SK-N-SH (cell line): ENCODE measurements at regions not wholly inside any gene's neighbourhood (a gene's known extent, or its start where the extent isn't known, plus 50 kb on each side); places are given as distances from the start of the nearest gene placed in this dataset.

Experiments
- CTCF ChIA-PET: fragments of 300-600, 350-600 bp; formaldehyde crosslinking; extraction: SDS; loops from one replicate; lab custom pipeline; 2021; lab: Yijun Ruan, JAX
- POLR2A ChIA-PET: fragments of 350-600 bp; sonication (Branson Sonifier 250); formaldehyde crosslinking; extraction: SDS; loops from one replicate; lab custom pipeline; 2020; ENCODE audit warnings: antibody characterized with exemption, inconsistent platforms; lab: Yijun Ruan, JAX
- DNase-seq: peaks from one replicate; pipeline ENCODE4 v3.0.0; 2012
- H2AFZ ChIP-seq: fragments of 200-600 bp; sonication (generic); 2 replicates; pipeline ENCODE4 v1.8.1; 2016; ENCODE audit warnings: antibody characterized with exemption, mild to moderate bottlenecking, low read depth
- H3F3A ChIP-seq: fragments of 200-600 bp; sonication (generic); replicated peaks from 2 replicates; pipeline ENCODE3; 2016; ENCODE audit warnings: antibody characterized with exemption, mild to moderate bottlenecking; ENCODE audit not compliant: insufficient read depth
- H3K27ac ChIP-seq, 2 experiments: fragments of 200-500 bp in 1 of 2; fragments of 200-600 bp in 1 of 2; sonication (Bioruptor generic) in 1 of 2; sonication (generic), shearing (Covaris generic) in 1 of 2; 2 replicates each; pipeline versions ENCODE4 v1.5.1 to v1.6.1; 2014 to 2016; ENCODE audit warnings: low read depth in 2 of 2, inconsistent platforms in 1 of 2, low read length in 1 of 2, mild to moderate bottlenecking in 1 of 2, mixed read lengths in 1 of 2
- H3K27me3 ChIP-seq: fragments of 200-600 bp; sonication (generic), shearing (Covaris generic); 2 replicates; pipeline ENCODE4 v1.6.1; 2016; ENCODE audit warnings: mixed run types; ENCODE audit not compliant: insufficient read depth
- H3K36me3 ChIP-seq, 2 experiments: fragments of 200-500 bp in 1 of 2; fragments of 200-600 bp in 1 of 2; sonication (Bioruptor generic) in 1 of 2; sonication (generic) in 1 of 2; replicated peaks in 1 of 2; 2 replicates each; pipeline versions ENCODE3 to v1.5.1; 2014 to 2016; ENCODE audit warnings: low read length in 1 of 2, mild to moderate bottlenecking in 1 of 2; ENCODE audit not compliant: insufficient read depth in 2 of 2, control insufficient read depth in 1 of 2
- H3K4me1 ChIP-seq, 2 experiments: fragments of 200-500 bp in 1 of 2; fragments of 200-600 bp in 1 of 2; sonication (Bioruptor generic) in 1 of 2; sonication (generic), shearing (Covaris generic) in 1 of 2; 2 replicates each; pipeline versions ENCODE4 v1.5.1 to v1.6.1; 2014 to 2016; ENCODE audit warnings: low read depth in 1 of 2, low read length in 1 of 2, mixed run types in 1 of 2; ENCODE audit not compliant: insufficient read depth in 2 of 2, control insufficient read depth in 1 of 2
- H3K4me2 ChIP-seq: fragments of 200-600 bp; sonication (generic), shearing (Covaris generic); 2 replicates; pipeline ENCODE4 v1.6.1; 2017; ENCODE audit warnings: mixed run types
- H3K4me3 ChIP-seq, 2 experiments: fragments of 200-500 bp in 1 of 2; fragments of 200-600 bp in 1 of 2; sonication (Bioruptor generic) in 1 of 2; sonication (generic), shearing (Covaris generic) in 1 of 2; 2 replicates each; pipeline versions ENCODE4 v1.5.1 to v1.8.1; 2014 to 2016; ENCODE audit warnings: low read depth in 2 of 2, inconsistent platforms in 1 of 2, low read length in 1 of 2, mild to moderate bottlenecking in 1 of 2, mixed read lengths in 1 of 2, moderate library complexity in 1 of 2
- H3K79me2 ChIP-seq: fragments of 200-600 bp; sonication (generic); 2 replicates; pipeline ENCODE4 v1.8.1; 2017; ENCODE audit warnings: mild to moderate bottlenecking; ENCODE audit not compliant: insufficient read depth
- H3K9ac ChIP-seq: fragments of 200-600 bp; sonication (generic); 2 replicates; pipeline ENCODE4 v1.6.1; 2017; ENCODE audit warnings: mixed run types
- H3K9me2 ChIP-seq: fragments of 200-600 bp; sonication (generic); 2 replicates; pipeline ENCODE4 v1.6.1; 2017; ENCODE audit warnings: mixed run types
- H3K9me3 ChIP-seq: fragments of 200-600 bp; sonication (generic); 2 replicates; pipeline ENCODE4 v1.6.1; 2017; ENCODE audit warnings: mixed run types, mild to moderate bottlenecking, moderate library complexity
- H4K20me1 ChIP-seq: fragments of 200-600 bp; sonication (generic); 2 replicates; pipeline ENCODE4 v1.6.1; 2017; ENCODE audit warnings: mild to moderate bottlenecking, mixed run types; ENCODE audit not compliant: insufficient read depth
- CHD2 ChIP-seq: fragments of 150-350 bp; IDR thresholded peaks from 2 replicates; pipeline ENCODE4 v1.6.1; 2018; ENCODE audit warnings: low read length; ENCODE audit not compliant: partially characterized antibody
- ELF1 ChIP-seq: IDR thresholded peaks from 2 replicates; pipeline ENCODE4 v1.4.0; 2012
- EZH2phosphoT487 ChIP-seq: fragments of 200-600 bp; sonication (generic); IDR thresholded peaks from 2 replicates; pipeline ENCODE4 v1.6.1; 2017; ENCODE audit warnings: low read depth, mixed run types, mild to moderate bottlenecking, antibody characterized with exemption, moderate library complexity, borderline replicate concordance
- FOXM1 ChIP-seq: IDR thresholded peaks from 2 replicates; pipeline ENCODE4 v1.4.0; 2012; ENCODE audit warnings: low read depth, mild to moderate bottlenecking
- GATA2 ChIP-seq: sonication (generic); formaldehyde crosslinking; IDR thresholded peaks from 2 replicates; pipeline ENCODE4 v1.5.0; 2020; ENCODE audit warnings: mild to moderate bottlenecking, missing genetic modification reagents
- IRF3 ChIP-seq: fragments of 150-350 bp; IDR thresholded peaks from 2 replicates; pipeline ENCODE4 v1.6.1; 2016; ENCODE audit warnings: mild to moderate bottlenecking, low read depth, low read length
- JUND ChIP-seq: IDR thresholded peaks from 2 replicates; pipeline ENCODE4 v1.4.0; 2012
- MEF2A ChIP-seq: IDR thresholded peaks from 2 replicates; pipeline ENCODE4 v1.4.0; 2012; ENCODE audit warnings: low read depth, borderline replicate concordance
- MXI1 ChIP-seq: IDR thresholded peaks from 2 replicates; pipeline ENCODE4 v1.6.1; 2012; ENCODE audit warnings: mild to moderate bottlenecking, low read depth, low read length, improper control_type of control experiment
- NFIC ChIP-seq: IDR thresholded peaks from 2 replicates; pipeline ENCODE4 v1.4.0; 2012; ENCODE audit warnings: borderline replicate concordance
- POLR2AphosphoS5 ChIP-seq: IDR thresholded peaks from 2 replicates; pipeline ENCODE4 v1.6.1; 2012; ENCODE audit warnings: low read depth, low read length
- RFX5 ChIP-seq: IDR thresholded peaks from 2 replicates; pipeline ENCODE4 v1.6.1; 2012; ENCODE audit warnings: mild to moderate bottlenecking, improper control_type of control experiment, low read length
- SIN3A ChIP-seq: IDR thresholded peaks from 2 replicates; pipeline ENCODE4 v1.6.1; 2012; ENCODE audit warnings: low read depth, mild to moderate bottlenecking, low read length, moderate library complexity, borderline replicate concordance
- TAF1 ChIP-seq: IDR thresholded peaks from 2 replicates; pipeline ENCODE4 v1.6.1; 2012; ENCODE audit warnings: low read depth, mild to moderate bottlenecking, low read length, moderate library complexity, borderline replicate concordance
- TCF12 ChIP-seq: IDR thresholded peaks from 2 replicates; pipeline ENCODE4 v1.4.0; 2012
- TEAD4 ChIP-seq: IDR thresholded peaks from 2 replicates; pipeline ENCODE4 v1.4.0; 2012; ENCODE audit warnings: mild to moderate bottlenecking, borderline replicate concordance; ENCODE audit not compliant: insufficient read depth
- USF2 ChIP-seq: fragments of 150-350 bp; IDR thresholded peaks from 2 replicates; pipeline ENCODE4 v1.6.1; 2017; ENCODE audit warnings: antibody characterized with exemption, low read length, low read depth, borderline replicate concordance
- YY1 ChIP-seq: IDR thresholded peaks from 2 replicates; pipeline ENCODE4 v1.4.0; 2012; ENCODE audit warnings: low read depth, mild to moderate bottlenecking
- ZBTB33 ChIP-seq: IDR thresholded peaks from 2 replicates; pipeline ENCODE4 v1.4.0; 2012; ENCODE audit warnings: low read depth, borderline replicate concordance
- WGBS: methylation state at CpG from one replicate; pipeline ENCODE4 v1.1.6; 2017; ENCODE audit warnings: low lambda C conversion rate; 5-methylcytosine and 5-hydroxymethylcytosine counted together

- no peaks in the 10 kb centered on the region for H3K9me3 ChIP-seq
- POLR2A ChIA-PET = no interaction called here
- no peaks in the 10 kb centered on the region for H3K79me2 ChIP-seq
- H3K27ac ChIP-seq = no peak overlapping the region
- CTCF ChIA-PET = no interaction called here
- no peak overlapping the region for H3K4me2 ChIP-seq
- no peaks in the 10 kb centered on the region for H3K27me3 ChIP-seq
- H3K4me1 ChIP-seq = no peaks in the 10 kb centered on the region
- 35% methylated on average over 1 of the region's 1 CpG for WGBS
- no peaks in the 10 kb centered on the region for H3K36me3 ChIP-seq
- H3K9ac ChIP-seq = no peak overlapping the region
- TF ChIP-seq JUND (no peak), SIN3A (no peak), TAF1 (no peak), USF2 (no peak), FOXM1 (no peak)
- TF ChIP-seq, all 33 proteins: peak for 0
- no peaks in the 10 kb centered on the region for H3K9me2 ChIP-seq
- H4K20me1 ChIP-seq = no peaks in the 10 kb centered on the region
- H3F3A ChIP-seq = no peaks in the 10 kb centered on the region
- no peak for DNase-seq
- no peak overlapping the region for H3K4me3 ChIP-seq
- no peak overlapping the region for H2AFZ ChIP-seq
Observed at GRCh38 chrX:114166601-114167000, 417.3 kb upstream of the HTR2C start.

GRCh38 chrX:114165537-114165936 lies 418.3 kb upstream of the HTR2C start:
- H3F3A ChIP-seq = no peaks in the 10 kb centered on the region
- H3K4me2 ChIP-seq = no peak overlapping the region
- no peaks in the 10 kb centered on the region for H4K20me1 ChIP-seq
- WGBS = 45% methylated on average over 3 of the region's 3 CpGs
- H2AFZ ChIP-seq = no peak overlapping the region
- H3K27ac ChIP-seq = no peak overlapping the region
- no peaks in the 10 kb centered on the region for H3K27me3 ChIP-seq
- ChIA-PET CTCF (interaction anchor here (0.6 kb wide), 1 partner anchor 194 kb away, joined by 4 read pairs; no protein-coding TSS in a partner anchor), POLR2A (no interaction called here)
- no peaks in the 10 kb centered on the region for H3K36me3 ChIP-seq
- H3K4me1 ChIP-seq = no peaks in the 10 kb centered on the region
- DNase-seq = no peak
- no peaks in the 10 kb centered on the region for H3K9me3 ChIP-seq
- H3K9ac ChIP-seq = no peak overlapping the region
- H3K9me2 ChIP-seq = no peaks in the 10 kb centered on the region
- TF ChIP-seq TEAD4 = no peak
- TF ChIP-seq RFX5 = no peak
- no peak for TF ChIP-seq USF2
- TF ChIP-seq CHD2 = no peak
- TF ChIP-seq EZH2phosphoT487 = no peak
- no peak for TF ChIP-seq MEF2A
- no peak for TF ChIP-seq YY1
- no peak for TF ChIP-seq MXI1
- TF ChIP-seq IRF3 = no peak
- no peak for TF ChIP-seq TCF12
- TF ChIP-seq ELF1 = no peak
- TF ChIP-seq NFIC = no peak
- no peak for TF ChIP-seq POLR2AphosphoS5
- no peak for TF ChIP-seq ZBTB33
- no peak for TF ChIP-seq GATA2 (CRISPR knock-in tag)
- TF ChIP-seq, all 33 proteins: peak for 0
- no peak overlapping the region for H3K4me3 ChIP-seq
- H3K79me2 ChIP-seq = no peaks in the 10 kb centered on the region
